SK-MEL-5 (cell line): ENCODE measurements at regions not wholly inside any gene's neighbourhood (a gene's known extent, or its start where the extent isn't known, plus 50 kb on each side); places are given as distances from the start of the nearest gene placed in this dataset.

Experiments used
- DNase-seq: peaks from one replicate; pipeline ENCODE4 v3.0.0-alpha.2; 2016; ENCODE audit warnings: low read depth, low spot score
- in situ Hi-C: cut with HindIII; loops from 2 replicates; pipeline ENCODE4 v1.10.0; 2016; ENCODE audit warnings: low sequenced_read_pairs, high pct_unique_total_duplicates, low pct_unique_long_range_greater_than_20kb

DNA sequence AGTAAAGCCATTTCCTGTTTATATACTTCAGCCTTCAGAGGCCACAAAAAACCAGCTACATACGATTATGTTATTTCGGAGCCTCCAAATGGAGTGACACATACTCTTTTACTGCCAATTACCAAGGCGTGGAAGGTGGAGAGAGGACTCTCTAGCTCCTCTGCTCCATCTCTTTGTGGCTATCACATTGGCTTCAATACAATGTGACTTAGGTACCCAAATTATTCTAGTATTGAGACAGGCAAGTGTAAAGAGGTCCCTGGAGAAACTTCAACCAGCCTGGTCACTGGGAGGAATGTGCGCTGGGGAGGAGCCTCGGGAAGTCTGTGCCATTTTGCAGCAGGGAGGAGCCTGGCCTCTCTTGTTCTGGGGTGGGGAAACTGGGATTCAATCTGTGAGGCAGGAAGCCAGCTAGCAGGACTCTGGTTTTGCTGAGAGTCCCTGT lies 85.8 kb upstream of the TAS2R1 start:
- no peak for DNase-seq

DNA sequence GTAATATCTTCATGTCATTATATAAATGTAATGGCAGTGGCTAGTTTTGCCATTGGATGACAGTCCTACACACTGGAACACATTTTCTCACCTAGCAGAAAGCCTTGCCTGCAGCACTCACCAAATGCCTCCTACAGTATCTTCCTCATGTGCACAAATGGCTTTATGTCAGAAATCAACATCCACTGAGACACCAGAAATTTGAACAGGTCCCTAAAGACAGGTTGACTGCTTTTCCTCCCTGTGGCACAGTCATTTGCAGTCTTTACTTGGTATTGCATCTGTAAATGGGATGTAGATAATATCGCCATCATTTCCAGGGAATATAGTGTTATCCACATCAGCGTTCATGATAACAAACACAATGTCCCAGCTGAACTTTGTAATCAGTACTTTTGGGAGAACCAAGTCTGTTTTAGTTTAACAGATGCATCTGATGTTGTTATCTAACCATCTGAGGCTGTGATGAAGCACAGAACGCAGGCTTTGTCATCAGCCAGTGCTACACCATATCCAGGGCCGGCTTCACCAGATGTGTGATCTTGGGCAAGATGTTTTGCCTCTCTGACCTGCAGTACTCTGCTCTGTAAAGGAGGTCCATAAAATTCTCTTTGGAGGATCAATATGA lies 83.9 kb upstream of the TAS2R1 start:
- DNase-seq: no peak
- in situ Hi-C loops: no loop called here

More for the DNA sequence above, 85.8 kb upstream of the TAS2R1 start:
- in situ Hi-C loops: no loop called here

DNA sequence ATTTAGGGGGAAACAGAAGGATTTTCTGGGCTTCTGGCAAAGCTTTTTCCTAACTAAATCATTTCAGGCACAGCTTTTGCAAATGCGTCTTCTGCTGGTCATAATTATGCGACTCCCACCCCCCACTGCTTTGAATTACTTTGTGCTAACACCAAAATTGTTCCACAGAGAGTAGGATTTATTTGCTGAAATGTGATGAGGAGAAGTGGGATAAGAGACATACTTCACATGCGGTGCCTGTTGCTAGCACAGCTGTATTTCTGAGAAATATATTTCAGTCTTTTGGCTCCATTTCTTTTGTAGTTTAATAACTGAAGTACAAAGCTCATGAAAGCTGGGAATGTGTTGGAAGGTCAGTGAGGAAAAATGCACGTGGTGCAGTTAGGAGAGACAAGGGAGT lies 83.2 kb upstream of the TAS2R1 start:
- DNase-seq: no peak
- in situ Hi-C loops: no loop called here

DNA sequence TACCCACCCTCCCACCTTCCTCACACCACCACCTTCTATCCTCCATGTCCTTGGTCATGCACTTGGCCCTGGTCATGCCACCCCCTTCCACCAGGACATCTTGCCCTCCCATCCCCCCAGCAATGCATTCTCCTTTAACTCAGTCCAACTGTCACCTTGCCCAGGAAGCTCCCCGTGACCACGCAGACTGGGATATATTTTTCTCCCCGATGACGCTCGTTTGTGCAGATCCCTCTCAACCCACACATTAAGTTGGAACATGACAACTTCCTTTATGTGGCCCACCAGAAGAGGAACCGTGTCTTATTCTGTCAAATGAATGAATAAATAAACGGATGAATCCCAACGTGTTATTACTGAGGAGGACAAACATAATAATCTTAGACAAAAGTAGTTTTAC lies 82.8 kb upstream of the TAS2R1 start:
- in situ Hi-C loops: no loop called here
- no peak for DNase-seq

DNA sequence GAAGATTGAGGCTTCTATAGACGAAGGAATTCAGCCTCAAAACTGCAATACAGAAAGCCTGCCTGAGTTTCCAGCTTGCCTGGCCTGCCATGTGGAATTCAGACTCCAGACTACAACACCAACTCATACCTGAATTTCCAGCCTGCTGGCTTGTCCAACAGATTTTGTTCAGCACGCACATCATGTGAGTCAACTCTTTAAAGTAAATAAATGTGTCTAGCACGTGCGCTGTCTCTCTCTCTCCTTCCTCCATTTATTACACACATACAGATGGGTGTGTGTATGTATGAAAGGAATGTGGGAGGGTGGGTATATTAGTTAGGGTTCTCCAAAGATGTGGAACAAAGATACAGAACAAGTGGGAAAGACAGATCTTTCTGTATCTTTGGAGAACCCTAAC lies 82.4 kb upstream of the TAS2R1 start:
- in situ Hi-C loops: no loop called here
- DNase-seq: no peak

DNA sequence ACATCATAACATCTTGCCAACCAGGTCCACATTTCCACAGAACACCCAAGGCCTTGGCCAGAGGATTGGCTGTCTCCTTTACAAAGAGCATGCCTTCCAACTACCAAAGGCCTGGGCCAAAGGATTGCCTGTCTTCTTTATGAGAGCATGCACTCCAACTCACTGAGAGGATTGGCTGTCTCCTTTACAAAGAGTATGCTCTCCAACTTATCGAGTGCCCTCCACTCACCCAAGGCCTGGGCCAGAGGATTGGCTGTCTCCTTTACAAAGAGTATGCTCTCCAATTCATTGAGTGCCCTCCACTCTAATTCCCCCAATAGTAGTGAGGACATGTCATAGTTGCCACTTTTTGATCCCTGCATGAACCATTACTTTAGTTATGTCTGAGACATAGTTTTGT lies 79.9 kb upstream of the TAS2R1 start:
- in situ Hi-C loops: no loop called here
- no peak for DNase-seq

DNA sequence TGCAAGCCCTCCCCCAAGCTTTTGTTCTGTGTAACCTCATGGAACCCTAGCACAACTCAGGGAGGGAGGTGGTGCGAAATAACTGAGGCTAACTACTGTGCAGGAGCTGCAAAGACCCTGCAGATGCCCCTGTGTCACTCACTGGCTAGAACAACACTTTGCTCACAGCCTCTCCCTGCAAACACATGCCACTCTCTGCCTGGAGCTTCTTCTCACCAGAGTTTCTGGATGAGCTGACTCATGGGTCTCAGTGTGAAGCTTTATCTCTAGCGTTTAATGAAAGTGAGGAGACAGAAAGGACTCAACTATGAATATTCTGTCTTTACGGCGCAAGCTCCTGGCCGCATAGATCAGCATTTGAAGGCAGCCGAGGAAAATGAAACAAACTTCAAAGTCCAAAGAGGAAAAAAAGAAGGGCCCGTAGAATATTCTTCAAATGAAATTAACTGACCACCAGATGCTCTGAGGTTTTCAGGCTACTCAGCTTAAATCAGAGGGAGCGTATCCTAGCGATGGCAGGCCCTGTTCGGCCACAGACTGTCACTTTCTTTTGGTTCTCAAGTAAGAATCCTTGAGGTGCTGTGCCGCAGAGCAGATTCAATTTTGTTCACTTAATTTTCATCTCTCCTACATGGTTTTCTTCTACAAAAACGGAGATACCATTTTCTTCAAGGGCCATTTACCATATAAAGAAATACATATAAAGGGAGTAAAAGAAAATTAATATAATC lies 77.7 kb upstream of the TAS2R1 start:
- no peak for DNase-seq
- in situ Hi-C loops: no loop called here

DNA sequence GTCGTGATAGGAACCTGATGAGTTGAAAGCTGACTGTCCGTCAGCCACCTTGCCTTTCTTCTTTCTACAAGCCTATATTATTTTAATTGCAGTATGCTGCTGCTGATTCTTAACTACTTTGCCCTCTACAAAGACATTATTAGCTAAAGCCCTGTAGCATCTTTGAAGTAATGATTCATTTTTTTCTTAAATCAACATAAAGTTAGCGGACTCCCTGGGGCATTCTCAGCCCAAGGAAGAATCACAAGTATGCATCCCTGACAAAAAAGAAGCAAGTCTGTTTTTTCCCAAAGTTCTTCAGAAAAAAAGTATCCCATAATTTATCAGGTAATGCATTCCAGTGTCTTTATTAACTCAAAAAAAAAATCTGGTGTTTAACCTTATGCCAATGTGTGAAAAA lies 69.5 kb upstream of the TAS2R1 start:
- DNase-seq: no peak
- in situ Hi-C loops: no loop called here

DNA sequence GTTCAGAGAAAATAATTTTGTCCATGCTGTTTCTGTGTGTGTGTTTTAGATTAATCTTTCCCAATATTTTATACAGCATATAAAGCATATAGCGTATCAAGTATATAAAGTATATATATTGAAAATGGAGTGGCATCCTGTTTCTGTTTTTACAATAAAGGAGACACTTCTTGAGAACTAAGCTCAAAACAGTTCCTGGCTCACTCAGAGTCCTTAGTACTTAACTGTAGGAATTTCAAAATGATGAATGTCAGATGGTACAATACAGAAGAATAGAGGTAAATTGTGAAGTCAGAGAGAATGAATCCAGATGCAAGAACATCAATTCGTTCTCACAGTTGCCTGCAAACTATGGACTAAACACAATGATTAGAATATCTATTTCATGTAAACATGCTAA lies 68.7 kb upstream of the TAS2R1 start:
- no peak for DNase-seq
- in situ Hi-C loops: no loop called here

DNA sequence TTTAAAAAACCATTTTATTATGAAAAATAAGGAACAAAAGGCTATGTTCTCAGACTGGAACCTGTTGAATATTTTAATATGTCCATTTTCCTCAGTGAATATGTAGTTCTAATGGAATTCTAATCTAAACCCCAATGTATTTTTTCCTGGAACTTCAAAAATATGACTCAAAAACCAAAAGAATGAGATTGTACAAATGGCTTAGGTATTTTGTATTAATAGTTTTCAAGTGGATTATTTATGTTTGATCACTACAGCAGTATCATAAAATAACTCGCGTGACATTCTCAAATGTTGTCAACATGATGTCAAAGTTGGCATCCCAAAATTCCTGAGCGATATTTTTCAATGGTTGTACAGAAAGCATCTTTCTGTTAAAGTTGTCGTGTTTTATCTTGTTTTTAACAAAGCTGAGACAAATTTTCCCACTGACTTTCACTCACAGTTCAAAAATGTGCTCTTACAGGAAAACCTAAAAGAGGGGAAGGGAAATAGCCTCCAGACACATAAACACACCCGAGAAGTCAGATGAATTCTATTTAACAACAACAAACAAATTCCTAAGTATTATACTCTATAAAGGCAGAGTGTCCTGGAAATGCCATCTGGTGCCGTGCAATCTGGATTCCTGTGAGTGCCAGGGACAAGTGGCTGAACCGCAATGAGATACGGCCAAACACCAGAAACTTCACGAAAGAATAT lies 68.1 kb upstream of the TAS2R1 start:
- DNase-seq: no peak
- in situ Hi-C loops: no loop called here

DNA sequence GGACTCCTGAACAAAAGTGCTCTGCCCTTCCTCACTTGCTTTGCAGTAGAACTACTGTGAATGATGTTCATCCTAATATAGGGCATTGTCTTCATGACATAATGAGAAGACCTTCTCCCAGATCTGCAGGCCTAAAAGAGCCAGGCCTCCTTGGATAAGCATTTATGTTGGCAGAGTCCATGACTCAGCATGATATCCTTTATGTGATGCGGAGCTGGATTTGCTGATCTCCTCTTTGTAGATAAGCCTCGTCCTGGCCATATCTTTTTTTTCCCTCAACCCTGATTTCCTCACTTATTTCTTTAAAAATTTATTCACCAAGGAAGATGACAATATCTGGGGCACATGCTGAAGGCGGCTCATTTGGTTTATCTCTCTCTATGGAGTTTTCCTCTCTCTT lies 62.4 kb upstream of the TAS2R1 start:
- no peak for DNase-seq
- in situ Hi-C loops: no loop called here

DNA sequence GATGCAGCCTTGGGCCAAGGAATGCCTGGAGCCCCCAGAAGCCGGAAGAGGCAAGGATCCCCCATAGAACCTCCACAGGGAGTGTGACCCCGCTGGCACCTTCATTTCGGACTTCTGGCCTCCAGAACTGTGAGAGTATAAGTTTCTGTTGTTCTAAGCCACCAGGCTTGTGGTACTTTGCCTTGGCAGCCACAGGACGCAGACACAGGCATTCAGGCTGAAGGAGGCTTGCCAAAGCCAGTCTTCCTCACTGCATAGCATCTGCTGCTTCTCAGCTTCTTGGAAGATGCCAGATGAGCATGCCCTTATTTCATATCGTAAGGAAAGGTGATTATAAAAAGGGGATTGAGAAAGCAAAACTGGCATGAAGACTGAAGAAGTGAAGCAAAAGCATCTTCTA lies 61.1 kb upstream of the TAS2R1 start:
- in situ Hi-C loops: no loop called here
- DNase-seq: no peak

DNA sequence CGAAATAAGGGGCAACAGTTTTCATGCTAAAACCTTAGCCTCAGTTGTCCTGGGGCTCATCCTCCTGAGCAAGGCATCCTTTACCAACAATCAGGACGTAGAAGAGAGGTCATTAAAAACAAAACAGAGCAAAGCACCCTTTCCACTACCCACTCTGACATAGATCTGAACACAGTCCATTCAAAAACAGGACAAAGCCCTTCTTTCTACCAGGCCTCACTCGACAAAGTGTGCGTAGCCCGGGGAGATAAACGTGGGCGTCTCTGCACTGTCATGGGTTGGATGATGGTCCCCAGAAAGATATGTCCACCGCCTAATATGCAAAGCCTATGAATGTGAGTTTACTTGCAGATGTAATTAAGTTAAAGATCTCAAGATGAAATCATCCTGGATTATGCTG lies 60.6 kb upstream of the TAS2R1 start:
- in situ Hi-C loops: no loop called here
- peak; percentile 90 for DNase-seq

DNA sequence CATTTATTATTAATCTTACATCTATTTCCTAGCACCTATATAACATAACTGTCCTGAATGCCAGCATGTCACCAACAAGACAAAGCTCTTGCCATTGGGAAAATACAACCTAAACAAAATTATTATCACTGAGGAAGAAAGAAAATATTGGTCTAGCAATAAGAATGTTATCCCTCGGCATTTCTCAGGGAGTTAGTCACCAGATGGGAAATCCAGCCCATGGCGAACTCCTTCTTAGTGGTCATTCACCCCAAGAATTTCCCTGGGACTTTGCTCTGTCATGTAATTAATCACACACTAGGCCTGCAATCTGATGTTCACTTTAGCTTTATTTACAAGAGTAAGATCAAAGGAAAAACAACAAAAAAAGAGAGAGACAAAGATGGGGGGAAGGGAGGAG lies 56.1 kb upstream of the TAS2R1 start:
- in situ Hi-C loops: no loop called here
- no peak for DNase-seq

DNA sequence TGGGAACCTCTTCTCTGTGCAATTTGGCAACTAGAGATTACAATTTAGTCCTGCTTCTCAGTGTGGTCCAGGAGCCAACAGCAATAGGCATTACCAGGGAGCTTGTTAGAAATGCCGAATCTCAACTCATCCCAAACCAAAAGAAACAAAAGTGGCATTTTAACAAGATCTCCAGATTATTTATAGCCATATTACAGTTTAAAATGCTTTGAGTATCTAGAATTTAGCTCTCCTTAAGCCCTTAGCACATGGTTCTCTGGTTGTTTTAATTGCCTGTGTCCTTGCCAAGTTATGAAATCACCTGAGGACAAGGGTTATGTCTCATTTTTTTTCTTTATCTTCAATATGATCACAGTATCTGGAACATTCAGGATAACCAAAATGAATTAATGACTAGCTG lies 51.6 kb upstream of the TAS2R1 start:
- in situ Hi-C loops: no loop called here
- DNase-seq: no peak
